ENCODE measurements at regions not wholly inside any gene's neighbourhood (a gene's known extent, or its start where the extent isn't known, plus 50 kb on each side); places are given as distances from the start of the nearest gene placed in this dataset.

DNA sequence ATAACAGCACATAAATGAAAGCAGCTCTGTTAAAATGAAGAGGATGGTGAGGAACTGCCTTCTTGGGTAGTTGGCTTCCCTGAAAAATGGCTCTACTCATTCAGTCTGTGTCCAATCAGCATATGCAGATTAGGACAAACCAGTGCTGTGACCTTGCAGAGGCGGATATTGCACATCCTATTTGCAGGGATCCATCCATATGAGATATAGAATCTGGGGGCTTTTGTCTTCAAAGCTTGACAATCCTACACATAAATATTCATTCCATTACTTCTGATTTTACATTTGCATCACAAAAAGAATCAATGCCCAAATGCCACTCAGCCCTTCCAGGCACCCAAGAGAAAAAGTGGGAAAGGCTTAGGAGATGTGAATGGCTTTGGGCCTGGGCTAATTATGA is 383.7 kb downstream of the EMP1 start:
- 100% methylated on average over 1 of the region's 1 CpG for WGBS
- H3K4me3 ChIP-seq: no peak overlapping the region
- H3K9me3 ChIP-seq: no peaks in the 10 kb centered on the region
- H3K4me1 ChIP-seq (replicated peaks): no peaks in the 10 kb centered on the region
- DNase-seq (ENCODE audit: low spot score): no peak
- H3K27ac ChIP-seq: no peak overlapping the region
- no peak for TF ChIP-seq POLR2A (IDR thresholded peaks at IDR 0.05)
- no peak for TF ChIP-seq POLR2AphosphoS5 (IDR thresholded peaks at IDR 0.05)
- H3K36me3 ChIP-seq: no peaks in the 10 kb centered on the region
- intact Hi-C loops (cut with DNase I): no loop called here
- no peaks in the 10 kb centered on the region for H3K27me3 ChIP-seq (replicated peaks; ENCODE audit: insufficient read depth)

DNA sequence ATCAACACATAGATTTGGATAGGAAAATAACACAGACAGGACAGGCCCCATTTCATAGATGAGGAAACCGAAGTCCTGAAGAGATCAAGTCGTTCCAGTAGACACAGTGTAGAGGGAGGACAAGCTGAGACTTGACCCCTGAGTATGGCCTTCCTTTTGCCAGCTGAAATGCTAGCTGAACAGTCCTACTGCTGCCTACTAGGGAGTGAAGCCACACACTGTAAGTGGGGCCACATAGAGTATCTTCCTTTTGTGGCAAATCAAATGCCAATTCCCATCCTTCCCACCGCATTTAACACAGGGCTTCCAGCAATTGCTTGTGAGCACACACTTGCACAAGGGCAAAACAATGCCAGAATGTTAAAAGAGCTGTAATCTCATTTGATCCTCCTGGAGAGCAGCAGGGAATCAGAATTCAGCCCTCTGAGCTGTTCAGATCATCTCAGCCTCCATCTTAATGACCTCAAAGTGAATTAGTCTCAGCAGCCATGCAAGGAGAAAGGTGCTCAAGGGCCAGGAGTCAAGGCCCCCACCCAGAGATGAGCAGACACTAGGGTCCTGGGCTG is 380.5 kb downstream of the EMP1 start:
- Histone ChIP-seq H3K4me3 (no peak overlapping the region), H3K4me1 (replicated peaks) (no peaks in the 10 kb centered on the region), H3K9me3 (no peaks in the 10 kb centered on the region), H3K27me3 (replicated peaks; ENCODE audit: insufficient read depth) (no peaks in the 10 kb centered on the region), H3K36me3 (no peaks in the 10 kb centered on the region), H3K27ac (no peak overlapping the region)
- no peak for DNase-seq (ENCODE audit: low spot score)
- TF ChIP-seq POLR2A (IDR thresholded peaks at IDR 0.05) (no peak), POLR2AphosphoS5 (IDR thresholded peaks at IDR 0.05) (no peak)
- TF ChIP-seq, protein P1, sequence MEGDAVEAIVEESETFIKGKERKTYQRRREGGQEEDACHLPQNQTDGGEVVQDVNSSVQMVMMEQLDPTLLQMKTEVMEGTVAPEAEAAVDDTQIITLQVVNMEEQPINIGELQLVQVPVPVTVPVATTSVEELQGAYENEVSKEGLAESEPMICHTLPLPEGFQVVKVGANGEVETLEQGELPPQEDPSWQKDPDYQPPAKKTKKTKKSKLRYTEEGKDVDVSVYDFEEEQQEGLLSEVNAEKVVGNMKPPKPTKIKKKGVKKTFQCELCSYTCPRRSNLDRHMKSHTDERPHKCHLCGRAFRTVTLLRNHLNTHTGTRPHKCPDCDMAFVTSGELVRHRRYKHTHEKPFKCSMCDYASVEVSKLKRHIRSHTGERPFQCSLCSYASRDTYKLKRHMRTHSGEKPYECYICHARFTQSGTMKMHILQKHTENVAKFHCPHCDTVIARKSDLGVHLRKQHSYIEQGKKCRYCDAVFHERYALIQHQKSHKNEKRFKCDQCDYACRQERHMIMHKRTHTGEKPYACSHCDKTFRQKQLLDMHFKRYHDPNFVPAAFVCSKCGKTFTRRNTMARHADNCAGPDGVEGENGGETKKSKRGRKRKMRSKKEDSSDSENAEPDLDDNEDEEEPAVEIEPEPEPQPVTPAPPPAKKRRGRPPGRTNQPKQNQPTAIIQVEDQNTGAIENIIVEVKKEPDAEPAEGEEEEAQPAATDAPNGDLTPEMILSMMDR (IDR thresholded peaks at IDR 0.05): no peak
- WGBS: 82% methylated on average over 3 of the region's 3 CpGs
- intact Hi-C loops (cut with DNase I): no loop called here

DNA sequence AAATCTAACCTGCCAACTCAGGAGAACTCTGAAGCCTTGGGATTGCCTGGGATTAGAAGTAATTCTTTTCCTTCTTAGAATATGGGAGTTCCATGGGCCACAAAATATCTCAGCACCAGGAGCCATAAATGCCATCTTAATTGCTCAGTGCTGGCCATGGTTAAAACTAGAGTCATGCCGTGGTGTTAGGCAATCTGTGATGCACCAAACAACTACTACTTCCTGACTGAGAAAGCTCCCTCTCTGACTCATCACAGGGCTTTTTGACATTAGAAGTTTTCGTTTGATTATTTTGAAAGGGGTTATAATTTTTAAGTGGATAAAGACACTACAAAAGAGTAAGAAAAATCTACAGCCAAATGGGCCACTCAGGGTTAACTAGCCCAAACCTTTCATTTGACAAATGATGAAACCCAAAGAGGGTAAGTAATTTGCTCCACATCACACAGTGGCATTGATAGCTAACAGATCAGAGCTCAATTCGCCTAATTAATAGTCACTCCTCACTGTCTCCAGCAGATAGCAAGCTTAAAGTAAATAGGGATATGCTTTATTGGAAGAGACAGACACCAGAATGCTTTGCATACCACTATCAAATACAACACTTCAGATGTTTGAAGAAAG is 377.3 kb downstream of the EMP1 start:
- H3K9me3 ChIP-seq: no peaks in the 10 kb centered on the region
- H3K27me3 ChIP-seq (replicated peaks; ENCODE audit: insufficient read depth): no peaks in the 10 kb centered on the region
- no peak overlapping the region for H3K4me3 ChIP-seq
- H3K27ac ChIP-seq: no peak overlapping the region
- TF ChIP-seq POLR2A (IDR thresholded peaks at IDR 0.05): no peak
- WGBS: 52% methylated on average over 3 of the region's 3 CpGs
- no peaks in the 10 kb centered on the region for H3K36me3 ChIP-seq
- intact Hi-C loops (cut with DNase I): no loop called here
- H3K4me1 ChIP-seq (replicated peaks): no peaks in the 10 kb centered on the region
- DNase-seq (ENCODE audit: low spot score): no peak

DNA sequence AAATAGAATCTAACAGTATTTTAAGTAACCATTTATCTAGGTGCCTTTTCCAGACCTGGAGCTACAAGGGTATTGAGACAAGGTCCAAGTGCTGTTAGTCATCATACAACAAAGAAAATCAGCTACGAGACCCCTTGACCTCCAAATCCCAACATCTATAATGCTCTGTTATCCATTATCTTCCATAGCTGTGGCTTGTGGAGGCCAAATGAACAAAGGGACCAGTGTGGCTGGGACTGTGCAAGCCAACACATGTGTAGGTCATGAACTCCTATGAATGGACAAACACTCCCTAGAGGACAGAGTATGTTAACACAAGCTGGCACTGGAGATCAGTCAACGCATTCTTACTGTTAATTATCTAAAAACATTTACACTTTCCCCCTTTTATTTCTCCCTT is 374.5 kb downstream of the EMP1 start:
- no peaks in the 10 kb centered on the region for H3K27me3 ChIP-seq (replicated peaks; ENCODE audit: insufficient read depth)
- no peaks in the 10 kb centered on the region for H3K9me3 ChIP-seq
- no peak for DNase-seq (ENCODE audit: low spot score)
- H3K36me3 ChIP-seq: no peaks in the 10 kb centered on the region
- no peak overlapping the region for H3K4me3 ChIP-seq
- no peak overlapping the region for H3K27ac ChIP-seq
- TF ChIP-seq POLR2A (IDR thresholded peaks at IDR 0.05) (no peak), POLR2AphosphoS5 (IDR thresholded peaks at IDR 0.05) (no peak)
- TF ChIP-seq, protein P1 (IDR thresholded peaks at IDR 0.05): no peak
- 92% methylated on average over 2 of the region's 2 CpGs for WGBS
- no peaks in the 10 kb centered on the region for H3K4me1 ChIP-seq (replicated peaks)
- intact Hi-C loops (cut with DNase I): no loop called here

DNA sequence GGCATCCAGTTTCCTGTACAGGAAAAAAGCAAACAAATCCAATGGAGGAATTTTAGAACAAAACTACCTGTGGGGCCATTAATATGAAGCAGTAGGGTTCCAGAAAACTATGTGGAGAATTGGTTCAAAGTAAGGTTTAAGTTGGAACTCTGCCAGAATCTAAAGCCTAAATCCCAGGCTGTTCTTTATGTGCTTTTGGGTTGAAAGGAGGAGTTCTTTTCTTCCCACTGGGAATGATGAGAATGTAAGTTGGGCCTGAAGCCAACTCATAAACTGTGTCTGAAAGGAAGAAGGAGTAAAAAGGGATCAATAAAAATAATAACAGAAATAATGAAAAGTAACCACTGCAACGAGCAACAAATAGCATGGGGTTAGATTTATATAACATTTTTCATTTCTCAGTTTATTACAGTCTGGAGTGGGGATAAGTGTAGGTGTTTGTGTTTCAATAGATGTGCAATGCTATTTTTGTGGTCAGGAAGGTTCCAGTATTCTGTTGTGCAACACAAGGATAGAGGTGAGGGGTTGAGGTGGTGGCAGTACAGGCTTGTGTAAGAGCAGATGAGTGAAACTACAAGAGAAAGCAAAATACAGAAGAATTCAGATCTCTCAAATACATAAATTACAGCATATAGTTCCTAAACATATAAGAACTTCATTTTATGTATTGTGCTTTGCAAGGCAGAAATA is 373.6 kb downstream of the EMP1 start:
- Histone ChIP-seq H3K4me3 (no peak overlapping the region), H3K27me3 (replicated peaks; ENCODE audit: insufficient read depth) (no peaks in the 10 kb centered on the region), H3K4me1 (replicated peaks) (no peaks in the 10 kb centered on the region), H3K36me3 (no peaks in the 10 kb centered on the region), H3K9me3 (no peaks in the 10 kb centered on the region), H3K27ac (no peak overlapping the region)
- DNase-seq (ENCODE audit: low spot score): no peak
- 10% methylated on average over 1 of the region's 1 CpG for WGBS
- TF ChIP-seq POLR2A (IDR thresholded peaks at IDR 0.05): no peak
- TF ChIP-seq, protein P1 (IDR thresholded peaks at IDR 0.05): no peak
- no peak for TF ChIP-seq POLR2AphosphoS5 (IDR thresholded peaks at IDR 0.05)
- intact Hi-C loops (cut with DNase I): no loop called here

DNA sequence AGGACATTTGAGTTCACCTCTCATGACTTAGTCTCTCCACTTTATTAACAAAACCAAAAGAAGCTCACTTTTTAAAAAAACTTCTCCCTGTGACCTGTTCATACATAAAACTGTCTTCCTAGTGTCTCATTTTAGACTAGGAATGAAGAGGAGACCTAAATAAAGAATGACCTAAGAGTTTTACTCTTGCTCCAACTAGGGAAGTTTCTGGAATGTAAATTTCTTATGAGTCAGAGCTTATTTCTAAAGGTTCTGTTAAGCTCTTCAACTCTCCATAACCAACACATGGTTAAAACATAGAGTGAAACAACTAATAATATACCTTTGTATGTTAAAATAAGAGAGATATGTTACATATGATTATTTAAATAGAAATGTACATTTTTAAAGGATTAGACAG is 369.8 kb downstream of the EMP1 start:
- intact Hi-C loops (cut with DNase I): no loop called here
- no peak overlapping the region for H3K27ac ChIP-seq
- H3K27me3 ChIP-seq (replicated peaks; ENCODE audit: insufficient read depth): no peaks in the 10 kb centered on the region
- H3K4me1 ChIP-seq (replicated peaks): no peaks in the 10 kb centered on the region
- DNase-seq (ENCODE audit: low spot score): no peak
- H3K9me3 ChIP-seq: no peaks in the 10 kb centered on the region
- H3K4me3 ChIP-seq: no peak overlapping the region
- no peaks in the 10 kb centered on the region for H3K36me3 ChIP-seq
- TF ChIP-seq POLR2A (IDR thresholded peaks at IDR 0.05) (no peak), POLR2AphosphoS5 (IDR thresholded peaks at IDR 0.05) (no peak)
- TF ChIP-seq, protein P1 (IDR thresholded peaks at IDR 0.05): no peak
